Chondrocyte (in vitro differentiated cells): ENCODE measurements at regions not wholly inside any gene's neighbourhood (a gene's known extent, or its start where the extent isn't known, plus 50 kb on each side); places are given as distances from the start of the nearest gene placed in this dataset.

Experiments used
- DNase-seq: peaks from one replicate; pipeline ENCODE4 v3.0.0; 2021; ENCODE audit warnings: mixed read lengths, low spot score
- H3K27ac Mint-ChIP-seq: one replicate; pipeline ENCODE4 v1.8.0; 2021; ENCODE audit warnings: mild to moderate bottlenecking, moderate library complexity, mixed read lengths; ENCODE audit not compliant: unreplicated experiment
- H3K27me3 Mint-ChIP-seq: 2 replicates; pipeline ENCODE4 v1.8.0; 2021; ENCODE audit warnings: low read depth, mixed read lengths
- H3K36me3 Mint-ChIP-seq: 2 replicates; pipeline ENCODE4 v1.8.0; 2021; ENCODE audit warnings: low read depth, mixed read lengths
- H3K4me1 Mint-ChIP-seq: 2 replicates; pipeline ENCODE4 v1.8.0; 2021; ENCODE audit warnings: low read depth, mild to moderate bottlenecking, mixed read lengths
- H3K4me3 Mint-ChIP-seq: one replicate; pipeline ENCODE4 v1.8.0; 2021; ENCODE audit warnings: mild to moderate bottlenecking, moderate library complexity, mixed read lengths; ENCODE audit not compliant: unreplicated experiment
- H3K9me3 Mint-ChIP-seq: 2 replicates; pipeline ENCODE4 v1.8.0; 2021; ENCODE audit warnings: low read depth, mixed read lengths
- TF ChIP-seq, protein P1 (sequence below): fragments of 200-600 bp; sonication (generic); IDR thresholded peaks from 2 replicates; pipeline ENCODE4 v1.5.0; 2021; ENCODE audit warnings: antibody characterized with exemption, mild to moderate bottlenecking, moderate library complexity

GRCh38 chr12:28709986-28710685 lies 438.9 kb upstream of the FAR2 start:
- Mint-ChIP-seq H3K9me3 (peaks cover 7% of the 10 kb centered on the region), H3K27me3 (no peaks in the 10 kb centered on the region), H3K36me3 (no peaks in the 10 kb centered on the region), H3K4me1 (peaks cover 28% of the 10 kb centered on the region), H3K4me3 (no peak overlapping the region), H3K27ac (no peak overlapping the region)
- no peak for DNase-seq
- TF ChIP-seq, protein P1, sequence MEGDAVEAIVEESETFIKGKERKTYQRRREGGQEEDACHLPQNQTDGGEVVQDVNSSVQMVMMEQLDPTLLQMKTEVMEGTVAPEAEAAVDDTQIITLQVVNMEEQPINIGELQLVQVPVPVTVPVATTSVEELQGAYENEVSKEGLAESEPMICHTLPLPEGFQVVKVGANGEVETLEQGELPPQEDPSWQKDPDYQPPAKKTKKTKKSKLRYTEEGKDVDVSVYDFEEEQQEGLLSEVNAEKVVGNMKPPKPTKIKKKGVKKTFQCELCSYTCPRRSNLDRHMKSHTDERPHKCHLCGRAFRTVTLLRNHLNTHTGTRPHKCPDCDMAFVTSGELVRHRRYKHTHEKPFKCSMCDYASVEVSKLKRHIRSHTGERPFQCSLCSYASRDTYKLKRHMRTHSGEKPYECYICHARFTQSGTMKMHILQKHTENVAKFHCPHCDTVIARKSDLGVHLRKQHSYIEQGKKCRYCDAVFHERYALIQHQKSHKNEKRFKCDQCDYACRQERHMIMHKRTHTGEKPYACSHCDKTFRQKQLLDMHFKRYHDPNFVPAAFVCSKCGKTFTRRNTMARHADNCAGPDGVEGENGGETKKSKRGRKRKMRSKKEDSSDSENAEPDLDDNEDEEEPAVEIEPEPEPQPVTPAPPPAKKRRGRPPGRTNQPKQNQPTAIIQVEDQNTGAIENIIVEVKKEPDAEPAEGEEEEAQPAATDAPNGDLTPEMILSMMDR: no peak

GRCh38 chr12:28710882-28711281 lies 438.2 kb upstream of the FAR2 start:
- TF ChIP-seq, protein P1: no peak
- H3K36me3 Mint-ChIP-seq: no peaks in the 10 kb centered on the region
- no peak for DNase-seq
- no peak overlapping the region for H3K27ac Mint-ChIP-seq
- H3K4me1 Mint-ChIP-seq: peaks cover 26% of the 10 kb centered on the region
- H3K9me3 Mint-ChIP-seq: peaks cover 14% of the 10 kb centered on the region
- no peaks in the 10 kb centered on the region for H3K27me3 Mint-ChIP-seq
- H3K4me3 Mint-ChIP-seq: no peak overlapping the region

DNA sequence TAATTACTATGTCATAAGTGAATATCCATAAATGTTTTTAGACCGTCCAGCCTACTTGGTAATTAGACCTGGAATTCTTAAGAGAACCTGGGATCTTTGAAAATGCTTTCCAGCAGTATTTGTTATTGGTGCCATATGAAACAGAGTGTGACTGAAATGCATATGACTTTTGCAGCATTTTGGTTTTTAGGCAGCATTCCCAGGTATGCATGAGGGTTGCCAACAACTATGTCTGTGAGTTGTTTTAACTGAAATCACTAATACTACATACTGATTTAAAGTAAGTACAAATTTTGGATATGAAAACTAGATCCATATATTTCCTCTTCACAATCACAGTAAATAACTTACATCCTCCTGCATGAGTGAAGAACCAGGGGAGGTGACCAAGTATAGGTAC lies 437.7 kb upstream of the FAR2 start:
- no peak for DNase-seq
- Mint-ChIP-seq H3K36me3 (no peaks in the 10 kb centered on the region), H3K27ac (no peak overlapping the region), H3K9me3 (peaks cover 14% of the 10 kb centered on the region), H3K4me3 (no peak overlapping the region), H3K4me1 (peaks cover 26% of the 10 kb centered on the region), H3K27me3 (no peaks in the 10 kb centered on the region)
- TF ChIP-seq, protein P1: no peak

- Mint-ChIP-seq H3K9me3 (peaks cover under 1% of the 10 kb centered on the region), H3K27me3 (no peaks in the 10 kb centered on the region), H3K27ac (no peak overlapping the region), H3K4me3 (no peak overlapping the region), H3K36me3 (no peaks in the 10 kb centered on the region), H3K4me1 (no peaks in the 10 kb centered on the region)
- TF ChIP-seq, protein P1: no peak
- no peak for DNase-seq
Measured at GRCh38 chr12:28742791-28743190, 406.3 kb upstream of the FAR2 start.

DNA sequence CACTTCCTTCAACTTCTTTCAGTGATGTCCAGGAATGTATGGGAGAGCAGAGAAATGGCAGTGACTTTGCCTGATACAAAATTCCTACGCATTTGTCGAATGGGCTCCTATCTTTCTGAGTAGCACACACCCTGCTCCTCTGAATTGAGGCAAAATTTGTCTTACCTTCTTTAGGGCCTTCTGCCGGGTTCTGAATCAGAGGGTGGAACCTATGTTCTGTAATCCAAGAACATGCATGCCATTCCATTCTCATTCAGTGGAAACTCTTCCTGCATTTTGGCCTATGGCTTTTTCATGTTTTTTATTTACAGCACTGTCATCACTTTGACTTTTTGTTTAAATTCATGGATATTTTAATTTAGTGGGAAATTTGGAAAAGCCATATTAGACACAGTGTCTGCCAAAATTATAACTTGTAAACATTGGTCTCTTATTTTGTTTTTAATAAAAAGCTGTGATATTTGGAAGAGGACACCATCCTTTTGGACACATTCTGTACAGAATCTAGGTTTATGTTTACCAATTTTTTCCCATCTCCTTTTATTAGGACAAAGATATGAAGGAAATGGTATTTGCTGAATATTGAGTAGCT lies 402.2 kb upstream of the FAR2 start:
- Mint-ChIP-seq H3K4me1 (peaks cover 4% of the 10 kb centered on the region), H3K9me3 (no peaks in the 10 kb centered on the region), H3K36me3 (no peaks in the 10 kb centered on the region), H3K27me3 (no peaks in the 10 kb centered on the region), H3K4me3 (no peak overlapping the region), H3K27ac (no peak overlapping the region)
- no peak for DNase-seq
- TF ChIP-seq, protein P1: no peak
